HepG2 (cell line): ENCODE measurements at regions not wholly inside any gene's neighbourhood (a gene's known extent, or its start where the extent isn't known, plus 50 kb on each side); places are given as distances from the start of the nearest gene placed in this dataset.

Experiments
- ATAC-seq: fragments of 200-7000 bp; cut with Tn5 transposase; 3 replicates; pipeline ENCODE4 v1.9.1; 2020; ENCODE audit warnings: mild to moderate bottlenecking, moderate library complexity
- BruUV-seq: library from RNA; stranded (reverse); fragments of 400-500 nt; replicated peaks from 2 replicates; lab custom pipeline; 2021; lab: Mats Ljungman, UMichigan
- CTCF ChIA-PET: fragments of 300-600 bp; formaldehyde crosslinking; extraction: SDS; loops from one replicate; lab custom pipeline; 2021; ENCODE audit warnings: low total read pairs, inconsistent platforms, low intra/inter-chr PET ratio; lab: Yijun Ruan, JAX
- POLR2A ChIA-PET: fragments of 350-600 bp; sonication (Branson Sonifier 250); formaldehyde crosslinking; loops from one replicate; lab custom pipeline; 2020; ENCODE audit warnings: antibody characterized with exemption, inconsistent platforms; lab: Yijun Ruan, JAX
- DNase-seq: peaks from one replicate; pipeline ENCODE4 v3.0.0-alpha.2; 2015; ENCODE audit warnings: low spot score
- FAIRE-seq: peaks from 3 replicates; lab custom pipeline; 2011; peaks lifted over from hg19 to GRCh38; lab: Jason Lieb, UNC
- H2AFZ ChIP-seq: one replicate; pipeline ENCODE4 v1.6.1; 2011; ENCODE audit warnings: low read length, inconsistent platforms
- H3K27ac ChIP-seq: fragments of 300-600 bp; 3 replicates; pipeline ENCODE4 v1.8.0; 2011; ENCODE audit warnings: mixed run types, mild to moderate bottlenecking, mixed read lengths, low read length, inconsistent platforms; ENCODE audit not compliant: insufficient read depth; ENCODE audit errors: extremely low read length
- H3K27me3 ChIP-seq, 2 experiments: fragments of 200-600 bp in 1 of 2; 2 replicates in 1 of 2; 3 replicates in 1 of 2; pipeline versions ENCODE4 v1.6.0 to v1.8.0; 2011; ENCODE audit warnings: low read length in 2 of 2, mild to moderate bottlenecking in 2 of 2, moderate library complexity in 2 of 2, inconsistent platforms in 1 of 2; ENCODE audit not compliant: insufficient read depth in 2 of 2, control insufficient read depth in 1 of 2
- H3K36me3 ChIP-seq, 2 experiments: fragments of 200-600 bp in 1 of 2; replicated peaks in 1 of 2; 2 replicates in 1 of 2; 3 replicates in 1 of 2; pipeline versions ENCODE4 v1.5.1 to v1.8.0; 2011; ENCODE audit warnings: low read length in 2 of 2, inconsistent platforms in 1 of 2; ENCODE audit not compliant: insufficient read depth in 2 of 2, control insufficient read depth in 1 of 2
- H3K4me1 ChIP-seq: 2 replicates; pipeline ENCODE4 v1.5.1; 2012; ENCODE audit warnings: low read length, inconsistent platforms; ENCODE audit not compliant: insufficient read depth
- H3K4me2 ChIP-seq: 2 replicates; pipeline ENCODE4 v1.6.0; 2011; ENCODE audit warnings: low read depth, low read length, inconsistent platforms
- H3K4me3 ChIP-seq, 3 experiments: fragments of 200-600 bp in 1 of 3; sonication (generic), shearing (Covaris generic) in 1 of 3; replicated peaks in 1 of 3; 2 replicates each; pipeline ENCODE4 v1.5.1; 2011 to 2016; ENCODE audit warnings: low read length in 3 of 3, inconsistent platforms in 2 of 3, low read depth in 2 of 3, mild to moderate bottlenecking in 2 of 3, control low read depth in 1 of 3, mixed read lengths in 1 of 3; ENCODE audit not compliant: insufficient read depth in 1 of 3
- H3K79me2 ChIP-seq: one replicate; pipeline ENCODE4 v1.6.1; 2011; ENCODE audit warnings: low read length, inconsistent platforms; ENCODE audit not compliant: insufficient read depth
- H3K9ac ChIP-seq: 2 replicates; pipeline ENCODE4 v1.6.0; 2011; ENCODE audit warnings: mild to moderate bottlenecking, low read depth, low read length, inconsistent platforms; ENCODE audit not compliant: insufficient read depth
- H3K9me3 ChIP-seq: 2 replicates; pipeline ENCODE4 v1.5.1; 2012; ENCODE audit warnings: mild to moderate bottlenecking, low read length
- H4K20me1 ChIP-seq: 2 replicates; pipeline ENCODE4 v1.6.0; 2011; ENCODE audit warnings: inconsistent platforms, mild to moderate bottlenecking, low read length, moderate library complexity; ENCODE audit not compliant: insufficient read depth
- ATF7 ChIP-seq, 2 experiments: fragments of 450-650 bp in 1 of 2; sonication (generic) in 1 of 2; formaldehyde crosslinking in 1 of 2; IDR thresholded peaks; 2 replicates each; pipeline versions ENCODE4 v1.4.0 to v1.6.1; 2016 to 2020; ENCODE audit warnings: antibody characterized with exemption in 1 of 2, mild to moderate bottlenecking in 1 of 2, missing genetic modification reagents in 1 of 2
- MAFG ChIP-seq: sonication (generic); formaldehyde crosslinking; IDR thresholded peaks from 2 replicates; pipeline ENCODE4 v1.5.1; 2020; ENCODE audit warnings: mild to moderate bottlenecking, missing genetic modification reagents
- RFX5 ChIP-seq: IDR thresholded peaks from 2 replicates; pipeline ENCODE4 v1.6.1; 2011; ENCODE audit warnings: low read depth, low read length, improper control_type of control experiment
- RFXANK ChIP-seq: IDR thresholded peaks from 2 replicates; pipeline ENCODE4 v1.6.1; 2016
- WGBS: methylation state at CpG from one replicate; pipeline ENCODE4 v1.1.6; 2017; ENCODE audit warnings: low lambda C conversion rate; 5-methylcytosine and 5-hydroxymethylcytosine counted together
- in situ Hi-C: cut with HindIII; loops from 2 replicates; pipeline ENCODE4 v1.10.0; 2017; ENCODE audit warnings: low pct_unique_long_range_greater_than_20kb; ENCODE audit not compliant: extremely low pct_ligation_motif_present
- intact Hi-C: fragments of 100-400 bp; cut with micrococcal nuclease; formaldehyde crosslinking; loops from one replicate; pipeline ENCODE4 v1.10.0; 2022; ENCODE audit not compliant: unreplicated experiment
- TF ChIP-seq, protein P1 (sequence below): sonication (generic); formaldehyde crosslinking; IDR thresholded peaks from 2 replicates; pipeline ENCODE4 v1.5.0; 2020; ENCODE audit warnings: missing genetic modification reagents, mild to moderate bottlenecking, borderline replicate concordance

DNA sequence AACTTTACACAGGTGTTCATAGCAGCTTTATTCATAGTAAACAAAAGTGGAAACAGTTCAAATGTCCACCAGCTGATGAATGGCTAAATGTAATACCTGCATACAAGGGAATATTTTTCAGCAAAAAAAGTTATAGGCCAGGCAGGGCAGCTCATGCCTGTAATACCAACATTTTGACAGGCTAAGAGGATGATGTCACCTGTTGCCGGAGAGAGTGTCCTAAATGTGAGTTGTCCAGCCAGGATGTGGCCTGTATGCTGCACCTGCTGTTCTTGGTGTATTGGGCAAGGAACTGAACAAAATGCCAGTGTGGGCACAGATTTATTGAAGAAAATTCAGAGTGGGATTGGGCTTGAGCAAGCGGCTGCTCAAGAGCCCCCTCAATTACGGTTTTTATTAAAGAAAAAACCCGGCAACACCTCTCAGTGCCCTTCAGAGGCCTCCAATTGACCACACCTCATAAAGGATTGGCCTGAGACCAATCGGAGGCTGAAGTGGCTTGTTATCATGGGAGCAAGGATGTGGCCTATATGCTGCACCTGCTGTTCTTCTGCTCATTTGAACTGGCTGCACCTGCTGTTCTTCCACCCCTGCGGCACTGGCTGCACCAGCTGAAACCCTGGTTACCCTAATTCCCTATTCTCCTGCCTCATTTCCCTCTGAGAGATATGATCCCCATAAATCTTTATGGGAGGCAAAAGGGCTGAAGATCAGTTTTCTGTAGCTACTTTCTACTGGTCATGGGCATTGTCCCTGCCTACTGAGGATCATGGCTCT lies 129.8 kb downstream of the GPCPD1 start:
- Histone ChIP-seq H3K4me3 (no peak overlapping the region), H3K9ac (no peak overlapping the region), H3K9me3 (no peaks in the 10 kb centered on the region), H4K20me1 (no peaks in the 10 kb centered on the region), H3K79me2 (no peaks in the 10 kb centered on the region), H3K27me3 (peaks cover 17 to 56% of the 10 kb centered on the region in 2 experiments), H3K27ac (no peak overlapping the region), H3K36me3 (no peaks in the 10 kb centered on the region), H3K4me2 (no peak overlapping the region), H3K4me1 (no peaks in the 10 kb centered on the region), H2AFZ (no peak overlapping the region)
- no peak for FAIRE-seq
- whole genome bisulfite sequencing: 30% methylated on average over 5 of the region's 6 CpGs
- ATAC-seq: no peak
- intact Hi-C loops: no loop called here
- no TSS peak for BruUV-seq
- no peak for TF ChIP-seq MAFG
- peak; percentile 44; the same call in 1 of the 2 replicates for TF ChIP-seq RFXANK (CRISPR knock-in tag)
- TF ChIP-seq RFX5: peak; percentile 92
- TF ChIP-seq, protein P1, sequence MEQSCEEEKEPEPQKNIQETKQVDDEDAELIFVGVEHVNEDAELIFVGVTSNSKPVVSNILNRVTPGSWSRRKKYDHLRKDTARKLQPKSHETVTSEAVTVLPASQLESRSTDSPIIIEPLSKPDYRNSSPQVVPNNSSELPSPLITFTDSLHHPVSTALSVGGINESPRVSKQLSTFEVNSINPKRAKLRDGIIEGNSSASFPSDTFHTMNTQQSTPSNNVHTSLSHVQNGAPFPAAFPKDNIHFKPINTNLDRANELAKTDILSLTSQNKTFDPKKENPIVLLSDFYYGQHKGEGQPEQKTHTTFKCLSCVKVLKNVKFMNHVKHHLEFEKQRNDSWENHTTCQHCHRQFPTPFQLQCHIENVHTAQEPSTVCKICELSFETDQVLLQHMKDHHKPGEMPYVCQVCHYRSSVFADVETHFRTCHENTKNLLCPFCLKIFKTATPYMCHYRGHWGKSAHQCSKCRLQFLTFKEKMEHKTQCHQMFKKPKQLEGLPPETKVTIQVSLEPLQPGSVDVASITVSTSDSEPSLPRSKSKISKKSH (CRISPR knock-in tag): no peak
- TF ChIP-seq ATF7 (IDR thresholded peaks at IDR 0.05): peak; percentile 59; the same call in 1 of the 2 replicates
- no peak for TF ChIP-seq ATF7 (CRISPR knock-in tag; IDR thresholded peaks at IDR 0.05)
- POLR2A ChIA-PET: no interaction called here
- CTCF ChIA-PET: no interaction called here
- in situ Hi-C loops: no loop called here
- no peak for DNase-seq
